Keratinocyte (primary cell): ENCODE measurements at regions not wholly inside any gene's neighbourhood (a gene's known extent, or its start where the extent isn't known, plus 50 kb on each side); places are given as distances from the start of the nearest gene placed in this dataset.
"Not testable (repeated sequence)": the region's sequence is repeated elsewhere in the genome, so short reads cannot be mapped to it uniquely, and the experiment has no call there.

Experiments used
- DNase-seq: peaks from one replicate; pipeline ENCODE4 v3.0.0-alpha.2; 2011; ENCODE audit warnings: low read depth, missing footprints, low spot score
- FAIRE-seq: peaks from 2 replicates; lab custom pipeline; 2011; peaks lifted over from hg19 to GRCh38; lab: Jason Lieb, UNC
- H2AFZ ChIP-seq: 2 replicates; pipeline ENCODE4 v1.6.0; 2012; ENCODE audit warnings: low read length, control low read depth, inconsistent platforms; ENCODE audit not compliant: control insufficient read depth
- H3K27ac ChIP-seq: 2 replicates; pipeline ENCODE4 v1.5.1; 2011; ENCODE audit warnings: low read length; ENCODE audit not compliant: control insufficient read depth, insufficient read depth
- H3K27me3 ChIP-seq: 3 replicates; pipeline ENCODE4 v1.6.0; 2011; ENCODE audit warnings: low read length; ENCODE audit not compliant: control insufficient read depth, insufficient read depth; ENCODE audit errors: extremely low read depth
- H3K36me3 ChIP-seq, 2 experiments: 2 replicates in 1 of 2; 3 replicates in 1 of 2; pipeline ENCODE4 v1.5.1; 2011; ENCODE audit warnings: low read length in 2 of 2, mild to moderate bottlenecking in 1 of 2; ENCODE audit not compliant: control insufficient read depth in 2 of 2, insufficient read depth in 2 of 2; ENCODE audit errors: extremely low read depth in 1 of 2
- H3K4me1 ChIP-seq: 3 replicates; pipeline ENCODE4 v1.5.1; 2011; ENCODE audit warnings: low read length; ENCODE audit not compliant: control insufficient read depth, insufficient read depth; ENCODE audit errors: extremely low read depth
- H3K4me2 ChIP-seq: 3 replicates; pipeline ENCODE4 v1.6.0; 2011; ENCODE audit warnings: low read depth, low read length; ENCODE audit not compliant: control insufficient read depth, insufficient read depth; ENCODE audit errors: extremely low read depth
- H3K4me3 ChIP-seq, 3 experiments: fragments of 200-600 bp in 1 of 3; sonication (generic) in 1 of 3; 2 replicates in 2 of 3; 3 replicates in 1 of 3; pipeline ENCODE4 v1.5.1; 2011 to 2016; ENCODE audit warnings: low read length in 3 of 3, mild to moderate bottlenecking in 3 of 3, control low read depth in 2 of 3, inconsistent platforms in 1 of 3, low read depth in 1 of 3, mixed read lengths in 1 of 3, mixed run types in 1 of 3, moderate library complexity in 1 of 3; ENCODE audit not compliant: control insufficient read depth in 2 of 3, insufficient read depth in 2 of 3; ENCODE audit errors: extremely low read depth in 1 of 3
- H3K79me2 ChIP-seq: 2 replicates; pipeline ENCODE4 v1.6.0; 2012; ENCODE audit warnings: low read length; ENCODE audit not compliant: control insufficient read depth, insufficient read depth
- H3K9ac ChIP-seq: 3 replicates; pipeline ENCODE4 v1.6.0; 2011; ENCODE audit warnings: low read length; ENCODE audit not compliant: control insufficient read depth, insufficient read depth; ENCODE audit errors: extremely low read depth
- H3K9me1 ChIP-seq: 3 replicates; pipeline ENCODE4 v1.6.0; 2011; ENCODE audit warnings: low read length; ENCODE audit not compliant: control insufficient read depth, insufficient read depth; ENCODE audit errors: extremely low read depth
- H3K9me3 ChIP-seq: 2 replicates; pipeline ENCODE4 v1.5.1; 2012; ENCODE audit warnings: low read depth, low read length; ENCODE audit not compliant: control insufficient read depth
- H4K20me1 ChIP-seq: 3 replicates; pipeline ENCODE4 v1.6.0; 2011; ENCODE audit warnings: low read length; ENCODE audit not compliant: control insufficient read depth, insufficient read depth; ENCODE audit errors: extremely low read depth
- EZH2 ChIP-seq: IDR thresholded peaks from one replicate; pipeline ENCODE4 v1.6.1; 2012; ENCODE audit warnings: inconsistent platforms, mild to moderate bottlenecking, low read length, moderate library complexity
- dilution Hi-C: fragments of 300-500 bp; cut with MboI; formaldehyde crosslinking; loops from one replicate; pipeline ENCODE4 v1.7.0; 2020; ENCODE audit warnings: low sequenced_read_pairs; ENCODE audit not compliant: extremely low pct_ligation_motif_present
- TF ChIP-seq, protein P1 (sequence below), 3 experiments: IDR thresholded peaks in 1 of 3; conservative IDR thresholded peaks in 1 of 3; optimal IDR thresholded peaks in 1 of 3; 2 replicates in 2 of 3; 3 replicates in 1 of 3; pipeline versions ENCODE3 to v1.5.1; 2011; ENCODE audit warnings: low read length in 3 of 3, mild to moderate bottlenecking in 3 of 3, moderate library complexity in 2 of 3, control low read depth in 1 of 3, inconsistent platforms in 1 of 3; ENCODE audit not compliant: insufficient read depth in 2 of 3; ENCODE audit errors: extremely low read depth in 1 of 3

DNA sequence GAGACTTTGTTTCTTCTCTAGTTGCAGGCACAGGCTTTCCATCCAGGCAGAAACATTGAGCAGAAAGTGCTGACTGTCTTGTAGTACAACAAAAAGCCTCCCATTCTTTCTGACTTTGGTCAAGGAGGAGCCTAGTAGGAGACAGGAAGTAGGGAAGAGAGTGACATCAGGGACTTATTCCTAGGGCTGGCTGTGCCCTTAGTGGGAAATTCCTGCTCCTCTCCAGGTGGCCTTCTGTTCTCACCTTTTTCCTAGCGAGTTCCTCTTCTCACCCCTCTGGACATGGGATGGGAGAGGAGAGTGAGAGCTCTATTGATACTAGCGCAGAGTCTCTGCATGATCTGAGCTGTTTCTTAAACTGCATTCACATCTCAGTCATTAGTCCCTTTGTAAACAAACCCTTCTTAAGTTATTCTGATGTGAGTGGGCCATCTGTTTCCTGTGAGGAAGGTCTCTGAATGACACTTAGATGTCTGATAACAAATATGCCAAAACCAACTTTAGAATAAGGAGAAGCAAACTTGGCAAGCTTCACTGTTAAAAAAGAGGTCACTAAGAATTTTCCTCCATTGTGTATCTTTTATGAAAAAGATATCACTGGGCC, 455.0 kb downstream of the GJA1 start:
- H3K27me3 ChIP-seq: no peaks in the 10 kb centered on the region
- no peak overlapping the region for H3K4me2 ChIP-seq
- no peak for TF ChIP-seq EZH2
- TF ChIP-seq, protein P1, sequence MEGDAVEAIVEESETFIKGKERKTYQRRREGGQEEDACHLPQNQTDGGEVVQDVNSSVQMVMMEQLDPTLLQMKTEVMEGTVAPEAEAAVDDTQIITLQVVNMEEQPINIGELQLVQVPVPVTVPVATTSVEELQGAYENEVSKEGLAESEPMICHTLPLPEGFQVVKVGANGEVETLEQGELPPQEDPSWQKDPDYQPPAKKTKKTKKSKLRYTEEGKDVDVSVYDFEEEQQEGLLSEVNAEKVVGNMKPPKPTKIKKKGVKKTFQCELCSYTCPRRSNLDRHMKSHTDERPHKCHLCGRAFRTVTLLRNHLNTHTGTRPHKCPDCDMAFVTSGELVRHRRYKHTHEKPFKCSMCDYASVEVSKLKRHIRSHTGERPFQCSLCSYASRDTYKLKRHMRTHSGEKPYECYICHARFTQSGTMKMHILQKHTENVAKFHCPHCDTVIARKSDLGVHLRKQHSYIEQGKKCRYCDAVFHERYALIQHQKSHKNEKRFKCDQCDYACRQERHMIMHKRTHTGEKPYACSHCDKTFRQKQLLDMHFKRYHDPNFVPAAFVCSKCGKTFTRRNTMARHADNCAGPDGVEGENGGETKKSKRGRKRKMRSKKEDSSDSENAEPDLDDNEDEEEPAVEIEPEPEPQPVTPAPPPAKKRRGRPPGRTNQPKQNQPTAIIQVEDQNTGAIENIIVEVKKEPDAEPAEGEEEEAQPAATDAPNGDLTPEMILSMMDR (optimal IDR thresholded peaks at IDR 0.05 in 1 of 3, IDR thresholded peaks at IDR 0.05 in 1 of 3, conservative IDR thresholded peaks at IDR 0.05 in 1 of 3; ENCODE audit: extremely low read depth in 1 of 3, insufficient read depth in 2 of 3, low read length in 3 of 3): no peak
- H3K9me3 ChIP-seq: no peaks in the 10 kb centered on the region
- peaks cover 1% of the 10 kb centered on the region for H3K4me1 ChIP-seq
- H2AFZ ChIP-seq: no peak overlapping the region
- no peaks in the 10 kb centered on the region for H3K36me3 ChIP-seq
- no peak for FAIRE-seq
- no peaks in the 10 kb centered on the region for H3K9me1 ChIP-seq
- dilution Hi-C loops: no loop called here
- no peak overlapping the region for H3K9ac ChIP-seq
- H3K4me3 ChIP-seq: no peak overlapping the region
- DNase-seq: no peak
- no peak overlapping the region for H3K27ac ChIP-seq
- no peaks in the 10 kb centered on the region for H4K20me1 ChIP-seq
- no peaks in the 10 kb centered on the region for H3K79me2 ChIP-seq

DNA sequence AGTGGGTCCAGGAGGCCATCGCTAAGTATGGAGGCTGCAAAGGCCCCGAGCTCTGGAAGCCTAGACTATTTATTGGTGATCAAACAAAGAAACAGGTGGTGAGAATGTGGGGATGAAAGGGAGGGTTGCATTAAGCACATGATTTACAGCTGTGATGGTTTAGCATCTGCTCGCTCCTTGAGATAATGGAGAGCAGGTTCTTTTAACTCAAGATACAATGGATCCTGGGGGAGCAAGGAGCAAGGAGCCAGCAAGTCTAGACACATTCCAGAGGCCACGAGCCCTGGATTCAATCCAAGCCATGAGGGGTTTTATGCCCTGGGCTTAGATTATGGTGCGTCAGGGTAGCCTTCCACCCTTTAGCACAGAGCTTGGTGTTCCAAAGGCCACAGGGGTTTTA, 460.3 kb downstream of the GJA1 start:
- peak; percentile 13 for FAIRE-seq
- H3K4me3 ChIP-seq, H3K9me1 ChIP-seq, DNase-seq, H3K79me2 ChIP-seq, H3K4me2 ChIP-seq, H2AFZ ChIP-seq, H3K36me3 ChIP-seq, dilution Hi-C loops, H3K9ac ChIP-seq, H3K27me3 ChIP-seq, H3K9me3 ChIP-seq, H4K20me1 ChIP-seq: not testable (repeated sequence)
- Histone ChIP-seq H3K4me1 (peaks cover 28% of the 10 kb centered on the region), H3K27ac (peak overlapping the region; percentile 10)

DNA sequence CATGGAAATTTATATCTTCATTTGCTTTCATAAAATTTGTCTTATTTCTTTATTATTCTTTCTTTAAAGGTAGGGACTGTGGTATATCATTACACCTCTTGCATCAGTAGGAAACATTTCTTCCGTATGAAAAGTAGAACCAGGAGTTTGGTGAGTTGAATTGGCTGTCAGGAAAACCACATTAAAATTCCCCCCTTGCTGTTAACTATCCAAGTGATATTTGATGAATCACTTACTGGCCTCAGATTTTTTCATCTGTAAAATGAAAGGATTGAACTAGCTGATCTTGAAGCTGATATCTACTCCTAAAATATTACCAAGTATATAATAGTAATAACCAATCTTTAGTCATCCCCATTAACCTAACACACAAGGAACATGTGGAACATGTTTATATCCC, 460.9 kb downstream of the GJA1 start:
- H3K27me3 ChIP-seq: no peaks in the 10 kb centered on the region
- H3K9me3 ChIP-seq: no peaks in the 10 kb centered on the region
- peak overlapping the region; percentile 10 for H3K27ac ChIP-seq
- no peaks in the 10 kb centered on the region for H3K79me2 ChIP-seq
- H3K9ac ChIP-seq: no peak overlapping the region
- H3K4me3 ChIP-seq: no peak overlapping the region
- H3K4me1 ChIP-seq: peaks cover 28% of the 10 kb centered on the region
- H3K9me1 ChIP-seq: no peaks in the 10 kb centered on the region
- DNase-seq: no peak
- FAIRE-seq: no peak
- dilution Hi-C loops: no loop called here
- TF ChIP-seq EZH2: no peak
- TF ChIP-seq, protein P1 (optimal IDR thresholded peaks at IDR 0.05 in 1 of 3, IDR thresholded peaks at IDR 0.05 in 1 of 3, conservative IDR thresholded peaks at IDR 0.05 in 1 of 3; ENCODE audit: extremely low read depth in 1 of 3, insufficient read depth in 2 of 3, low read length in 3 of 3): no peak
- H3K36me3 ChIP-seq: no peaks in the 10 kb centered on the region
- H4K20me1 ChIP-seq: no peaks in the 10 kb centered on the region
- peak overlapping the region; percentile 28 for H3K4me2 ChIP-seq
- no peak overlapping the region for H2AFZ ChIP-seq
